GM10248 (cell line): ENCODE measurements at regions not wholly inside any gene's neighbourhood (a gene's known extent, or its start where the extent isn't known, plus 50 kb on each side); places are given as distances from the start of the nearest gene placed in this dataset.
"Not testable (repeated sequence)": the region's sequence is repeated elsewhere in the genome, so short reads cannot be mapped to it uniquely, and the experiment has no call there.

Experiments used
- CTCF ChIA-PET: fragments of 300-600 bp; sonication (Branson Sonifier 250); formaldehyde crosslinking; extraction: SDS; loops from one replicate; lab custom pipeline; 2021; ENCODE audit warnings: antibody characterized with exemption; lab: Yijun Ruan, JAX
- POLR2A ChIA-PET: fragments of 350-650 bp; sonication (Branson Sonifier 250); formaldehyde crosslinking; extraction: SDS; loops from one replicate; lab custom pipeline; 2020; ENCODE audit warnings: antibody characterized with exemption; lab: Yijun Ruan, JAX
- DNase-seq: peaks from one replicate; pipeline ENCODE4 v3.0.0; 2012; ENCODE audit errors: extremely low spot score

- CTCF ChIA-PET, POLR2A ChIA-PET, DNase-seq: not testable (repeated sequence)
These were observed 206.3 kb upstream of the IRF2BP2 start for GRCh38 chr1:234816186-234816851.

- POLR2A ChIA-PET, DNase-seq, CTCF ChIA-PET: not testable (repeated sequence)
These were observed 205.4 kb upstream of the IRF2BP2 start for GRCh38 chr1:234815295-234815815.

GRCh38 chr1:234814235-234814634 lies 204.3 kb upstream of the IRF2BP2 start:
- CTCF ChIA-PET, DNase-seq, POLR2A ChIA-PET: not testable (repeated sequence)

GRCh38 chr1:234811824-234812223 lies 201.8 kb upstream of the IRF2BP2 start:
- CTCF ChIA-PET, POLR2A ChIA-PET, DNase-seq: not testable (repeated sequence)

- POLR2A ChIA-PET, DNase-seq, CTCF ChIA-PET: not testable (repeated sequence)
These were observed 200.7 kb upstream of the IRF2BP2 start for GRCh38 chr1:234810726-234811125.

- DNase-seq, POLR2A ChIA-PET, CTCF ChIA-PET: not testable (repeated sequence)
These were observed 199.9 kb upstream of the IRF2BP2 start for GRCh38 chr1:234809854-234810245.

GRCh38 chr1:234808943-234809853 lies 199.2 kb upstream of the IRF2BP2 start:
- CTCF ChIA-PET, DNase-seq, POLR2A ChIA-PET: not testable (repeated sequence)

GRCh38 chr1:234808459-234808858 lies 198.5 kb upstream of the IRF2BP2 start:
- POLR2A ChIA-PET, DNase-seq, CTCF ChIA-PET: not testable (repeated sequence)

- CTCF ChIA-PET, POLR2A ChIA-PET: not testable (repeated sequence)
These were observed 197.7 kb upstream of the IRF2BP2 start for GRCh38 chr1:234807705-234808104.

GRCh38 chr1:234802586-234802985 lies 192.6 kb upstream of the IRF2BP2 start:
- CTCF ChIA-PET, POLR2A ChIA-PET, DNase-seq: not testable (repeated sequence)

More at GRCh38 chr1:234807705-234808104, 197.7 kb upstream of the IRF2BP2 start:
- DNase-seq, result not testable (repeated sequence)

GRCh38 chr1:234801636-234802035 lies 191.7 kb upstream of the IRF2BP2 start:
- POLR2A ChIA-PET, DNase-seq, CTCF ChIA-PET: not testable (repeated sequence)

- POLR2A ChIA-PET, CTCF ChIA-PET: not testable (repeated sequence)
These were observed 191.2 kb upstream of the IRF2BP2 start for GRCh38 chr1:234801147-234801546.

GRCh38 chr1:234800563-234800962 lies 190.6 kb upstream of the IRF2BP2 start:
- POLR2A ChIA-PET, DNase-seq, CTCF ChIA-PET: not testable (repeated sequence)

More at GRCh38 chr1:234801147-234801546, 191.2 kb upstream of the IRF2BP2 start:
- not testable (repeated sequence) for DNase-seq

GRCh38 chr1:234799021-234799689 lies 189.2 kb upstream of the IRF2BP2 start:
- CTCF ChIA-PET, DNase-seq, POLR2A ChIA-PET: not testable (repeated sequence)

- DNase-seq, POLR2A ChIA-PET, CTCF ChIA-PET: not testable (repeated sequence)
These were observed 187.2 kb upstream of the IRF2BP2 start for GRCh38 chr1:234797216-234797615.

- POLR2A ChIA-PET, CTCF ChIA-PET: not testable (repeated sequence)
These were observed 186.4 kb upstream of the IRF2BP2 start for GRCh38 chr1:234796438-234796792.

GRCh38 chr1:234795711-234796437 lies 185.9 kb upstream of the IRF2BP2 start:
- CTCF ChIA-PET, POLR2A ChIA-PET, DNase-seq: not testable (repeated sequence)

More at GRCh38 chr1:234796438-234796792, 186.4 kb upstream of the IRF2BP2 start:
- not testable (repeated sequence) for DNase-seq
